Neuronal stem cell (in vitro differentiated cells): ENCODE measurements at regions not wholly inside any gene's neighbourhood (a gene's known extent, or its start where the extent isn't known, plus 50 kb on each side); places are given as distances from the start of the nearest gene placed in this dataset.

ENCODE experiments used
- DNase-seq: peaks from one replicate; pipeline ENCODE4 v3.0.0-alpha.2; 2013; ENCODE audit warnings: low spot score
- H2AFZ ChIP-seq: one replicate; pipeline ENCODE4 v1.6.1; 2013; ENCODE audit warnings: mild to moderate bottlenecking, low read length, inconsistent platforms
- H2AK5ac ChIP-seq: 2 replicates; pipeline ENCODE4 v1.6.1; 2013; ENCODE audit warnings: low read depth, mild to moderate bottlenecking, inconsistent platforms, low read length, moderate library complexity, mixed read lengths
- H2BK120ac ChIP-seq: 2 replicates; pipeline ENCODE4 v1.6.1; 2013; ENCODE audit warnings: low read depth, mild to moderate bottlenecking, inconsistent platforms, low read length, moderate library complexity, mixed read lengths
- H2BK12ac ChIP-seq: one replicate; pipeline ENCODE4 v1.6.1; 2013; ENCODE audit warnings: low read length, inconsistent platforms
- H2BK15ac ChIP-seq: 2 replicates; pipeline ENCODE4 v1.6.1; 2013; ENCODE audit warnings: mild to moderate bottlenecking, low read length, inconsistent platforms, mixed read lengths
- H2BK5ac ChIP-seq: one replicate; pipeline ENCODE4 v1.6.1; 2013; ENCODE audit warnings: inconsistent platforms, mild to moderate bottlenecking, low read length, moderate library complexity
- H3K14ac ChIP-seq: one replicate; pipeline ENCODE4 v1.6.1; 2013; ENCODE audit warnings: low read length, inconsistent platforms
- H3K18ac ChIP-seq: 2 replicates; pipeline ENCODE4 v1.6.1; 2013; ENCODE audit warnings: low read length, inconsistent platforms
- H3K23ac ChIP-seq: 2 replicates; pipeline ENCODE4 v1.6.1; 2013; ENCODE audit warnings: low read depth, mild to moderate bottlenecking, mixed read lengths, low read length, inconsistent platforms; ENCODE audit not compliant: poor library complexity
- H3K27ac ChIP-seq: replicated peaks from 3 replicates; pipeline ENCODE4 v1.5.1; 2013; ENCODE audit warnings: low read length, inconsistent platforms
- H3K27me3 ChIP-seq, 3 experiments: 2 replicates each; pipeline ENCODE4 v1.6.1; 2013; ENCODE audit warnings: low read length in 3 of 3, mild to moderate bottlenecking in 2 of 3, inconsistent platforms in 1 of 3, low read depth in 1 of 3, mixed read lengths in 1 of 3, moderate library complexity in 1 of 3; ENCODE audit not compliant: control insufficient read depth in 3 of 3, insufficient read depth in 3 of 3
- H3K36me3 ChIP-seq, 2 donors: replicated peaks in 1 of 2; 2 replicates each; pipeline ENCODE4 v1.6.1; 2013; ENCODE audit warnings: low read length in 2 of 2; ENCODE audit not compliant: control insufficient read depth in 2 of 2, insufficient read depth in 2 of 2
- H3K4ac ChIP-seq: 2 replicates; pipeline ENCODE4 v1.6.1; 2013; ENCODE audit warnings: inconsistent platforms, mild to moderate bottlenecking, low read length, moderate library complexity
- H3K4me1 ChIP-seq, 2 donors: 1 replicate in 1 of 2; 2 replicates in 1 of 2; pipeline ENCODE4 v1.6.1; 2013; ENCODE audit warnings: low read length in 2 of 2, low read depth in 1 of 2; ENCODE audit not compliant: control insufficient read depth in 2 of 2, insufficient read depth in 1 of 2
- H3K4me2 ChIP-seq: one replicate; pipeline ENCODE4 v1.6.1; 2013; ENCODE audit warnings: mild to moderate bottlenecking, low read length, inconsistent platforms; ENCODE audit not compliant: insufficient read depth, poor library complexity, severe bottlenecking
- H3K4me3 ChIP-seq, 2 donors: 2 replicates each; pipeline ENCODE4 v1.5.1; 2013; ENCODE audit warnings: low read length in 2 of 2, mild to moderate bottlenecking in 2 of 2, inconsistent platforms in 1 of 2, moderate library complexity in 1 of 2
- H3K79me1 ChIP-seq: one replicate; pipeline ENCODE4 v1.6.1; 2013; ENCODE audit warnings: low read depth, mild to moderate bottlenecking, inconsistent platforms, low read length, moderate library complexity
- H3K9ac ChIP-seq: one replicate; pipeline ENCODE4 v1.6.1; 2013; ENCODE audit warnings: mild to moderate bottlenecking, low read depth, low read length, inconsistent platforms; ENCODE audit not compliant: poor library complexity
- H3K9me3 ChIP-seq, 2 donors: replicated peaks in 1 of 2; 2 replicates each; pipeline versions ENCODE3 to v1.6.1; 2013; ENCODE audit warnings: low read length in 2 of 2, mild to moderate bottlenecking in 2 of 2, inconsistent platforms in 1 of 2, low read depth in 1 of 2, mixed read lengths in 1 of 2, moderate library complexity in 1 of 2; ENCODE audit not compliant: control insufficient read depth in 2 of 2, insufficient read depth in 1 of 2
- H4K8ac ChIP-seq: one replicate; pipeline ENCODE4 v1.6.1; 2013; ENCODE audit warnings: low read depth, mild to moderate bottlenecking, inconsistent platforms, low read length, moderate library complexity
- H4K91ac ChIP-seq: one replicate; pipeline ENCODE4 v1.6.1; 2013; ENCODE audit warnings: low read length, low read depth, mild to moderate bottlenecking, inconsistent platforms; ENCODE audit not compliant: poor library complexity
- WGBS, 2 donors: extraction: QIAGEN DNeasy Blood & Tissue Kit; methylation state at CpG; one replicate each; pipeline ENCODE4 v1.1.7; 2013; ENCODE audit warnings: missing lambda C conversion rate in 2 of 2, mixed read lengths in 1 of 2; ENCODE audit not compliant: insufficient read length in 2 of 2, insufficient replicate concordance in 1 of 2; ENCODE audit errors: extremely low coverage in 2 of 2; 5-methylcytosine and 5-hydroxymethylcytosine counted together

DNA sequence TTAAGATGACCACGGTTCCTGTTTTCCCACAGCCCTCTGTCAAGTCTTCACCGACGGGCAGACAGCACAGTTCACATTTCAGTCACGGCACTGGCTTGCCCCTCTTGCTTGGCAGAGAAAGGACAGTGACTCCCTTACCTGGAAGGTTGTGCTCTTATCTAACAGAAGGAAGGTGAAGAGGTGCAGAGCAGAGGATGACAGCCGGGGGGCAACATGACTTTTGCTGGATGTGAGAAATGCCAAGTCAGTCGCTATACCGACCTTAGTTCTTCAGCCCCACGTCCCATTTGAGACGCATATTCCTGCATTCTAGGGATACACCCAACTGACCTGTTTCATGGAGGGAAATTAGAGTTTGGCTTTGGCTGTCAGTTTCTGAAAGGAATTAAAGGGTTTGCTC, 492.3 kb downstream of the NPIPA7 start:
- H3K27me3 ChIP-seq, result no peaks in the 10 kb centered on the region
- no CpG with 5 or more reads among the region's 9 CpGs for WGBS, 2 donors
- DNase-seq, result no peak

GRCh38 chr16:16877061-16877460, 498.1 kb downstream of the NPIPA7 start:
- H4K8ac ChIP-seq, result no peak overlapping the region
- H2BK5ac ChIP-seq, result no peak overlapping the region
- no peaks in the 10 kb centered on the region for H3K36me3 ChIP-seq
- H3K27me3 ChIP-seq, result no peaks in the 10 kb centered on the region
- no peak overlapping the region for H3K18ac ChIP-seq
- DNase-seq, result no peak
- H3K9ac ChIP-seq, result no peak overlapping the region
- no CpG with 5 or more reads among the region's 2 CpGs for WGBS, 2 donors
- H3K4me3 ChIP-seq, result no peak overlapping the region
- no peak overlapping the region for H2AK5ac ChIP-seq
- H2BK15ac ChIP-seq, result no peak overlapping the region
- no peak overlapping the region for H3K4me2 ChIP-seq
- no peaks in the 10 kb centered on the region for H3K79me1 ChIP-seq
- peaks cover 0 to 10% of the 10 kb centered on the region in 2 donors for H3K4me1 ChIP-seq
- H2BK12ac ChIP-seq, result no peak overlapping the region
- no peaks in the 10 kb centered on the region for H3K9me3 ChIP-seq
- H3K4ac ChIP-seq, result no peak overlapping the region
- no peak overlapping the region for H3K14ac ChIP-seq
- no peak overlapping the region for H4K91ac ChIP-seq
- H3K23ac ChIP-seq, result no peak overlapping the region
- no peak overlapping the region for H2AFZ ChIP-seq
- no peak overlapping the region for H2BK120ac ChIP-seq
- no peak overlapping the region for H3K27ac ChIP-seq

More for the DNA sequence above, 492.3 kb downstream of the NPIPA7 start:
- H4K91ac ChIP-seq, result no peak overlapping the region
- no peak overlapping the region for H3K14ac ChIP-seq
- H2BK12ac ChIP-seq, result no peak overlapping the region
- H3K9me3 ChIP-seq, result no peaks in the 10 kb centered on the region
- H4K8ac ChIP-seq, result no peak overlapping the region
- H3K27ac ChIP-seq, result no peak overlapping the region
- H3K4ac ChIP-seq, result no peak overlapping the region
- no peak overlapping the region for H3K9ac ChIP-seq
- H2AK5ac ChIP-seq, result no peak overlapping the region
- no peak overlapping the region for H2AFZ ChIP-seq
- no peak overlapping the region for H2BK120ac ChIP-seq
- no peak overlapping the region for H2BK5ac ChIP-seq
- H3K79me1 ChIP-seq, result no peaks in the 10 kb centered on the region
- peak overlapping the region in 1 of 2 donors; percentile 4 for H3K4me3 ChIP-seq
- H3K4me2 ChIP-seq, result no peak overlapping the region
- no peak overlapping the region for H3K18ac ChIP-seq
- no peak overlapping the region for H2BK15ac ChIP-seq
- H3K36me3 ChIP-seq, result no peaks in the 10 kb centered on the region
- no peak overlapping the region for H3K23ac ChIP-seq
- peaks cover 0 to 12% of the 10 kb centered on the region in 2 donors for H3K4me1 ChIP-seq

GRCh38 chr16:16879567-16880251, 500.8 kb downstream of the NPIPA7 start:
- DNase-seq, result no peak
- Histone ChIP-seq H3K23ac (no peak overlapping the region), H3K27ac (no peak overlapping the region), H4K8ac (no peak overlapping the region), H4K91ac (no peak overlapping the region), H3K4me2 (no peak overlapping the region), H3K27me3 (no peaks in the 10 kb centered on the region), H3K4me1 (peaks cover 0 to 10% of the 10 kb centered on the region in 2 donors), H2BK12ac (no peak overlapping the region), H2BK5ac (no peak overlapping the region), H2BK120ac (no peak overlapping the region), H3K14ac (no peak overlapping the region), H2AK5ac (no peak overlapping the region), H3K79me1 (no peaks in the 10 kb centered on the region), H3K18ac (no peak overlapping the region), H3K4me3 (no peak overlapping the region), H3K4ac (no peak overlapping the region), H2BK15ac (no peak overlapping the region), H2AFZ (no peak overlapping the region), H3K9ac (no peak overlapping the region), H3K36me3 (no peaks in the 10 kb centered on the region), H3K9me3 (no peaks in the 10 kb centered on the region)
- WGBS, 2 donors, result no CpG with 5 or more reads among the region's 8 CpGs

- Histone ChIP-seq H3K18ac (no peak overlapping the region), H2AFZ (no peak overlapping the region), H2BK15ac (no peak overlapping the region), H3K27me3 (no peaks in the 10 kb centered on the region), H4K91ac (no peak overlapping the region), H2BK120ac (no peak overlapping the region), H3K36me3 (no peaks in the 10 kb centered on the region), H2AK5ac (no peak overlapping the region), H3K4me3 (no peak overlapping the region), H3K14ac (no peak overlapping the region), H2BK5ac (no peak overlapping the region), H3K23ac (no peak overlapping the region), H2BK12ac (no peak overlapping the region), H3K4ac (no peak overlapping the region), H3K4me2 (no peak overlapping the region), H3K9ac (no peak overlapping the region), H3K79me1 (no peaks in the 10 kb centered on the region), H4K8ac (no peak overlapping the region), H3K4me1 (peaks cover 0 to 9% of the 10 kb centered on the region in 2 donors), H3K27ac (no peak overlapping the region), H3K9me3 (no peaks in the 10 kb centered on the region)
- WGBS, 2 donors, result no CpG with 5 or more reads among the region's 7 CpGs
- DNase-seq, result no peak
These were observed 502.9 kb downstream of the NPIPA7 start for GRCh38 chr16:16881814-16882213.
